ENCODE measurements at regions not wholly inside any gene's neighbourhood (a gene's known extent, or its start where the extent isn't known, plus 50 kb on each side); places are given as distances from the start of the nearest gene placed in this dataset.

DNA sequence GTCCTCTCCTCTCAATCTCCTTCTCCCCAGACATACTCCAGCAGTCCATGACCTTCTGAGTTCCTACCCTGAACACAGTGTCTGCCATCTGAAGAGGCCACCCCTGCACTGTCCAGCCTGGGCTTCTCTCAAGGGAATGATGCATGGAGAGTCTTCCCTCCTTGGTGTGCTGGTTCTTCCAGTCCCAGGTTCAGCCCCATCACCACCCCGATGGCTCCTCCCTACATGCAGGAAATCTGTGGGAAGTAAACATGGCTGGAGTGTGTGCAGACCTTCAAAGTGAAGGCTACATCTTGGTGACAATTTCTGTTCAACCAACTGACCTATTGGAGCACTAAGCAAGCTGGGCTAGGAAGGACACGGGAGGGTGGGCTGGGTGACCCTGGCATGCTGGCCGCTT lies 121.0 kb upstream of the JAG1 start:
- in situ Hi-C loops (cut with HindIII; ENCODE audit: extremely low pct_ligation_motif_present, low pct_unique_long_range_greater_than_20kb) = no loop called here
- no peaks in the 10 kb centered on the region for H3K79me2 ChIP-seq (ENCODE audit: insufficient read depth, low read length)
- intact Hi-C loops (cut with micrococcal nuclease; ENCODE audit: unreplicated experiment) = no loop called here
- H3K27ac ChIP-seq (ENCODE audit: extremely low read length, insufficient read depth, low read length) = no peak overlapping the region
- no peaks in the 10 kb centered on the region for H4K20me1 ChIP-seq (ENCODE audit: insufficient read depth, low read length)
- ATAC-seq = no peak
- no peak overlapping the region for H3K4me2 ChIP-seq (ENCODE audit: low read depth, low read length)
- peaks cover 9 to 37% of the 10 kb centered on the region in 2 experiments for H3K27me3 ChIP-seq (ENCODE audit: control insufficient read depth in 1 of 2, insufficient read depth in 2 of 2, low read length in 2 of 2)
- H3K9me3 ChIP-seq (ENCODE audit: low read length) = no peaks in the 10 kb centered on the region
- H3K9ac ChIP-seq (ENCODE audit: insufficient read depth, low read depth, low read length) = no peak overlapping the region
- BruUV-seq (replicated peaks) = no TSS peak
- FAIRE-seq = no peak
- no peaks in the 10 kb centered on the region for H3K36me3 ChIP-seq (replicated peaks in 1 of 2; ENCODE audit: control insufficient read depth in 1 of 2, insufficient read depth in 2 of 2, low read length in 2 of 2)
- WGBS (ENCODE audit: low lambda C conversion rate) = 24% methylated on average over 3 of the region's 3 CpGs
- no peak overlapping the region for H3K4me3 ChIP-seq (replicated peaks in 1 of 3; ENCODE audit: insufficient read depth in 1 of 3, low read depth in 2 of 3, low read length in 3 of 3)
- no peak for DNase-seq (ENCODE audit: low spot score)
- CTCF ChIA-PET (ENCODE audit: low intra/inter-chr PET ratio, low total read pairs) = no interaction called here
- peaks cover 8% of the 10 kb centered on the region for H3K4me1 ChIP-seq (ENCODE audit: insufficient read depth, low read length)
- no peak overlapping the region for H2AFZ ChIP-seq (ENCODE audit: low read length)
- POLR2A ChIA-PET = no interaction called here
- TF ChIP-seq ZBTB42 (CRISPR knock-in tag; IDR thresholded peaks at IDR 0.05) = no peak
- no peak for TF ChIP-seq HMG20A (CRISPR knock-in tag; IDR thresholded peaks at IDR 0.05; ENCODE audit: borderline replicate concordance)
- TF ChIP-seq, protein P1, sequence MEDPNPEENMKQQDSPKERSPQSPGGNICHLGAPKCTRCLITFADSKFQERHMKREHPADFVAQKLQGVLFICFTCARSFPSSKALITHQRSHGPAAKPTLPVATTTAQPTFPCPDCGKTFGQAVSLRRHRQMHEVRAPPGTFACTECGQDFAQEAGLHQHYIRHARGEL (CRISPR knock-in tag; IDR thresholded peaks at IDR 0.05) = no peak
- no peak for TF ChIP-seq SAFB2 (CRISPR knock-in tag; IDR thresholded peaks at IDR 0.05; ENCODE audit: borderline replicate concordance, low read depth)
- TF ChIP-seq, protein P2, sequence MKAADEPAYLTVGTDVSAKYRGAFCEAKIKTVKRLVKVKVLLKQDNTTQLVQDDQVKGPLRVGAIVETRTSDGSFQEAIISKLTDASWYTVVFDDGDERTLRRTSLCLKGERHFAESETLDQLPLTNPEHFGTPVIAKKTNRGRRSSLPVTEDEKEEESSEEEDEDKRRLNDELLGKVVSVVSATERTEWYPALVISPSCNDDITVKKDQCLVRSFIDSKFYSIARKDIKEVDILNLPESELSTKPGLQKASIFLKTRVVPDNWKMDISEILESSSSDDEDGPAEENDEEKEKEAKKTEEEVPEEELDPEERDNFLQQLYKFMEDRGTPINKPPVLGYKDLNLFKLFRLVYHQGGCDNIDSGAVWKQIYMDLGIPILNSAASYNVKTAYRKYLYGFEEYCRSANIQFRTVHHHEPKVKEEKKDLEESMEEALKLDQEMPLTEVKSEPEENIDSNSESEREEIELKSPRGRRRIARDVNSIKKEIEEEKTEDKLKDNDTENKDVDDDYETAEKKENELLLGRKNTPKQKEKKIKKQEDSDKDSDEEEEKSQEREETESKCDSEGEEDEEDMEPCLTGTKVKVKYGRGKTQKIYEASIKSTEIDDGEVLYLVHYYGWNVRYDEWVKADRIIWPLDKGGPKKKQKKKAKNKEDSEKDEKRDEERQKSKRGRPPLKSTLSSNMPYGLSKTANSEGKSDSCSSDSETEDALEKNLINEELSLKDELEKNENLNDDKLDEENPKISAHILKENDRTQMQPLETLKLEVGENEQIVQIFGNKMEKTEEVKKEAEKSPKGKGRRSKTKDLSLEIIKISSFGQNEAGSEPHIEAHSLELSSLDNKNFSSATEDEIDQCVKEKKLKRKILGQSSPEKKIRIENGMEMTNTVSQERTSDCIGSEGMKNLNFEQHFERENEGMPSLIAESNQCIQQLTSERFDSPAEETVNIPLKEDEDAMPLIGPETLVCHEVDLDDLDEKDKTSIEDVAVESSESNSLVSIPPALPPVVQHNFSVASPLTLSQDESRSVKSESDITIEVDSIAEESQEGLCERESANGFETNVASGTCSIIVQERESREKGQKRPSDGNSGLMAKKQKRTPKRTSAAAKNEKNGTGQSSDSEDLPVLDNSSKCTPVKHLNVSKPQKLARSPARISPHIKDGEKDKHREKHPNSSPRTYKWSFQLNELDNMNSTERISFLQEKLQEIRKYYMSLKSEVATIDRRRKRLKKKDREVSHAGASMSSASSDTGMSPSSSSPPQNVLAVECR (CRISPR knock-in tag; IDR thresholded peaks at IDR 0.05; ENCODE audit: borderline replicate concordance) = no peak
- TF ChIP-seq AKAP8 (CRISPR knock-in tag; IDR thresholded peaks at IDR 0.05) = no peak
- no peak for TF ChIP-seq ZNF282 (IDR thresholded peaks at IDR 0.05; ENCODE audit: partially characterized antibody)
- TF ChIP-seq ZNF792 (CRISPR knock-in tag; IDR thresholded peaks at IDR 0.05) = no peak
- no peak for TF ChIP-seq MYC (CRISPR knock-in tag; IDR thresholded peaks at IDR 0.05; ENCODE audit: borderline replicate concordance)
- TF ChIP-seq IKZF1 (IDR thresholded peaks at IDR 0.05) = no peak
- TF ChIP-seq ATF7 (IDR thresholded peaks at IDR 0.05) = no peak
- no peak for TF ChIP-seq ATF7 (CRISPR knock-in tag; IDR thresholded peaks at IDR 0.05)
